ENCODE measurements at regions not wholly inside any gene's neighbourhood (a gene's known extent, or its start where the extent isn't known, plus 50 kb on each side); places are given as distances from the start of the nearest gene placed in this dataset.

GRCh38 chr5:1704676-1705075 lies 95.0 kb downstream of the MRPL36 start:
- DNase-seq, result no peak

GRCh38 chr5:1704266-1704665 lies 95.4 kb downstream of the MRPL36 start:
- DNase-seq, result no peak

- no peak for DNase-seq
Measured at GRCh38 chr5:1703352-1704050, 96.1 kb downstream of the MRPL36 start.

GRCh38 chr5:1702318-1702717 lies 97.3 kb downstream of the MRPL36 start:
- DNase-seq, result no peak

GRCh38 chr5:1701884-1702283 lies 97.8 kb downstream of the MRPL36 start:
- DNase-seq, result no peak

- DNase-seq, result no peak
Measured at GRCh38 chr5:1701216-1701864, 98.3 kb downstream of the MRPL36 start.

- no peak for DNase-seq
Measured at GRCh38 chr5:1699394-1699793, 100.2 kb downstream of the MRPL36 start.

GRCh38 chr5:1698589-1699316 lies 100.9 kb downstream of the MRPL36 start:
- no peak for DNase-seq

- DNase-seq, result no peak
Measured at GRCh38 chr5:1692381-1692780, 107.3 kb downstream of the MRPL36 start.

- DNase-seq, result no peak
Measured at GRCh38 chr5:1687301-1687970, 112.2 kb downstream of the MRPL36 start.

GRCh38 chr5:1686016-1686802 lies 113.4 kb downstream of the MRPL36 start:
- DNase-seq, result no peak

- no peak for DNase-seq
Measured at GRCh38 chr5:1685066-1685465, 114.6 kb downstream of the MRPL36 start.

- no peak for DNase-seq
Measured at GRCh38 chr5:1681955-1682354, 117.7 kb downstream of the MRPL36 start.

- peak; percentile 5 for DNase-seq
Measured at GRCh38 chr5:1673042-1673677, 126.5 kb downstream of the MRPL36 start.

GRCh38 chr5:1672396-1672795 lies 127.2 kb downstream of the MRPL36 start:
- no peak for DNase-seq

- DNase-seq, result no peak
Measured at GRCh38 chr5:1671351-1671750, 128.3 kb downstream of the MRPL36 start.

- peak; percentile 61 for DNase-seq
Measured at GRCh38 chr5:1670351-1670750, 129.3 kb downstream of the MRPL36 start.

- no peak for DNase-seq
Measured at GRCh38 chr5:1669276-1670155, 130.1 kb downstream of the MRPL36 start.

GRCh38 chr5:1668141-1668721 lies 131.4 kb downstream of the MRPL36 start:
- DNase-seq, result no peak

GRCh38 chr5:1667648-1668140 lies 131.9 kb downstream of the MRPL36 start:
- no peak for DNase-seq
